ENCODE measurements at regions not wholly inside any gene's neighbourhood (a gene's known extent, or its start where the extent isn't known, plus 50 kb on each side); places are given as distances from the start of the nearest gene placed in this dataset.

GRCh38 chr22:34390400-34390799, 470.1 kb upstream of the LARGE1 start:
- TF ChIP-seq YY1 (IDR thresholded peaks at IDR 0.05) (no peak), SP1 (IDR thresholded peaks at IDR 0.05) (no peak)
- H3K4me3 ChIP-seq (ENCODE audit: low read depth in 1 of 3, low read length in 3 of 3), result no peak overlapping the region
- no peak overlapping the region for H3K9ac ChIP-seq (ENCODE audit: low read depth in 1 of 2, low read length in 2 of 2)
- H3K9me3 ChIP-seq (ENCODE audit: control insufficient read depth in 4 of 4, low read length in 3 of 4), result peaks cover 0 to 5% (median 1%) of the 10 kb centered on the region in 4 donors
- H3K36me3 ChIP-seq (ENCODE audit: control insufficient read depth in 4 of 4, insufficient read depth in 3 of 4, low read depth in 1 of 4, low read length in 3 of 4), result no peaks in the 10 kb centered on the region
- H3K4me1 ChIP-seq (ENCODE audit: control insufficient read depth in 4 of 4, insufficient read depth in 4 of 4, low read length in 3 of 4), result no peaks in the 10 kb centered on the region
- DNase-seq (ENCODE audit: low spot score), result no peak
- WGBS, result 54% methylated on average over 3 of the region's 3 CpGs
- H3K27ac ChIP-seq (ENCODE audit: low read depth in 1 of 2, low read length in 2 of 2), result no peak overlapping the region
- H3K27me3 ChIP-seq (ENCODE audit: control insufficient read depth in 4 of 4, insufficient read depth in 4 of 4, low read length in 3 of 4), result no peaks in the 10 kb centered on the region

DNA sequence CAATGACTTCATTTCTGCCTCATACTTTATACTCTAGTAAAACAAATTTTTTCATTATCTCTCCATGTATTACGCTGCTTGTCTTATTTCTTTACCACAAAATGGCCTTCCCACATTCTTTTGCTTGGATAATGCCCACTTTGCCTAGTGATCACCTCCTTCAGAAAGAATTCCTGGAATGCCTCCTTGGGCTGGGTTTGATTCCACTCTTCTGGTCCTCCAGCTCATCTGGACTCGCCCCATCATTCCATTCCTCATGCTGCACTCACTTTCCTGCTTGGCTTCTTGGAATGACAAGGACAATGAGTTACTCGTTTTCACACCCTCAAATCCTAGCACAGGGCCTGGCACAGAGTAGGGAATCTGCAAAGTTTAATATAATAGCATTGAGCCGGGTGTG, 475.1 kb upstream of the LARGE1 start:
- no peak for DNase-seq (ENCODE audit: low spot score)
- H3K4me3 ChIP-seq (ENCODE audit: low read depth in 1 of 3, low read length in 3 of 3), result no peak overlapping the region
- H3K4me1 ChIP-seq (ENCODE audit: control insufficient read depth in 4 of 4, insufficient read depth in 4 of 4, low read length in 3 of 4), result no peaks in the 10 kb centered on the region
- 65% methylated on average over 4 of the region's 4 CpGs for WGBS
- peaks cover 0 to 2% (median under 1%) of the 10 kb centered on the region in 4 donors for H3K9me3 ChIP-seq (ENCODE audit: control insufficient read depth in 4 of 4, low read length in 3 of 4)
- no peaks in the 10 kb centered on the region for H3K27me3 ChIP-seq (ENCODE audit: control insufficient read depth in 4 of 4, insufficient read depth in 4 of 4, low read length in 3 of 4)
- H3K9ac ChIP-seq (ENCODE audit: low read depth in 1 of 2, low read length in 2 of 2), result no peak overlapping the region
- no peak overlapping the region for H3K27ac ChIP-seq (ENCODE audit: low read depth in 1 of 2, low read length in 2 of 2)
- no peaks in the 10 kb centered on the region for H3K36me3 ChIP-seq (ENCODE audit: control insufficient read depth in 4 of 4, insufficient read depth in 3 of 4, low read depth in 1 of 4, low read length in 3 of 4)
- TF ChIP-seq CTCF (IDR thresholded peaks at IDR 0.05; ENCODE audit: low read depth, low read length, missing input control) (no peak), RXRA (IDR thresholded peaks at IDR 0.05) (no peak), SP1 (IDR thresholded peaks at IDR 0.05) (no peak), NR2F2 (IDR thresholded peaks at IDR 0.05) (no peak), JUND (IDR thresholded peaks at IDR 0.05) (no peak), FOXA1 (IDR thresholded peaks at IDR 0.05) (no peak)
- TF ChIP-seq, protein P1, sequence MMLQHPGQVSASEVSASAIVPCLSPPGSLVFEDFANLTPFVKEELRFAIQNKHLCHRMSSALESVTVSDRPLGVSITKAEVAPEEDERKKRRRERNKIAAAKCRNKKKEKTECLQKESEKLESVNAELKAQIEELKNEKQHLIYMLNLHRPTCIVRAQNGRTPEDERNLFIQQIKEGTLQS (IDR thresholded peaks at IDR 0.05), result no peak
- TF ChIP-seq, protein P2, sequence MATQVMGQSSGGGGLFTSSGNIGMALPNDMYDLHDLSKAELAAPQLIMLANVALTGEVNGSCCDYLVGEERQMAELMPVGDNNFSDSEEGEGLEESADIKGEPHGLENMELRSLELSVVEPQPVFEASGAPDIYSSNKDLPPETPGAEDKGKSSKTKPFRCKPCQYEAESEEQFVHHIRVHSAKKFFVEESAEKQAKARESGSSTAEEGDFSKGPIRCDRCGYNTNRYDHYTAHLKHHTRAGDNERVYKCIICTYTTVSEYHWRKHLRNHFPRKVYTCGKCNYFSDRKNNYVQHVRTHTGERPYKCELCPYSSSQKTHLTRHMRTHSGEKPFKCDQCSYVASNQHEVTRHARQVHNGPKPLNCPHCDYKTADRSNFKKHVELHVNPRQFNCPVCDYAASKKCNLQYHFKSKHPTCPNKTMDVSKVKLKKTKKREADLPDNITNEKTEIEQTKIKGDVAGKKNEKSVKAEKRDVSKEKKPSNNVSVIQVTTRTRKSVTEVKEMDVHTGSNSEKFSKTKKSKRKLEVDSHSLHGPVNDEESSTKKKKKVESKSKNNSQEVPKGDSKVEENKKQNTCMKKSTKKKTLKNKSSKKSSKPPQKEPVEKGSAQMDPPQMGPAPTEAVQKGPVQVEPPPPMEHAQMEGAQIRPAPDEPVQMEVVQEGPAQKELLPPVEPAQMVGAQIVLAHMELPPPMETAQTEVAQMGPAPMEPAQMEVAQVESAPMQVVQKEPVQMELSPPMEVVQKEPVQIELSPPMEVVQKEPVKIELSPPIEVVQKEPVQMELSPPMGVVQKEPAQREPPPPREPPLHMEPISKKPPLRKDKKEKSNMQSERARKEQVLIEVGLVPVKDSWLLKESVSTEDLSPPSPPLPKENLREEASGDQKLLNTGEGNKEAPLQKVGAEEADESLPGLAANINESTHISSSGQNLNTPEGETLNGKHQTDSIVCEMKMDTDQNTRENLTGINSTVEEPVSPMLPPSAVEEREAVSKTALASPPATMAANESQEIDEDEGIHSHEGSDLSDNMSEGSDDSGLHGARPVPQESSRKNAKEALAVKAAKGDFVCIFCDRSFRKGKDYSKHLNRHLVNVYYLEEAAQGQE (IDR thresholded peaks at IDR 0.05), result no peak

- Histone ChIP-seq H3K9ac (ENCODE audit: low read depth in 1 of 2, low read length in 2 of 2) (no peak overlapping the region), H3K27me3 (ENCODE audit: control insufficient read depth in 4 of 4, insufficient read depth in 4 of 4, low read length in 3 of 4) (peaks cover 0 to 3% (median 0%) of the 10 kb centered on the region in 4 donors), H3K27ac (ENCODE audit: low read depth in 1 of 2, low read length in 2 of 2) (no peak overlapping the region), H3K4me1 (ENCODE audit: control insufficient read depth in 4 of 4, insufficient read depth in 4 of 4, low read length in 3 of 4) (no peaks in the 10 kb centered on the region), H3K9me3 (ENCODE audit: control insufficient read depth in 4 of 4, low read length in 3 of 4) (no peaks in the 10 kb centered on the region), H3K4me3 (ENCODE audit: low read depth in 1 of 3, low read length in 3 of 3) (no peak overlapping the region), H3K36me3 (ENCODE audit: control insufficient read depth in 4 of 4, insufficient read depth in 3 of 4, low read depth in 1 of 4, low read length in 3 of 4) (no peaks in the 10 kb centered on the region)
- 61% methylated on average over 2 of the region's 2 CpGs for WGBS
- DNase-seq (ENCODE audit: low spot score), result no peak
- TF ChIP-seq RXRA (IDR thresholded peaks at IDR 0.05), result no peak
- TF ChIP-seq, protein P2 (IDR thresholded peaks at IDR 0.05), result no peak
- TF ChIP-seq NR2F2 (IDR thresholded peaks at IDR 0.05), result no peak
- TF ChIP-seq, protein P3, sequence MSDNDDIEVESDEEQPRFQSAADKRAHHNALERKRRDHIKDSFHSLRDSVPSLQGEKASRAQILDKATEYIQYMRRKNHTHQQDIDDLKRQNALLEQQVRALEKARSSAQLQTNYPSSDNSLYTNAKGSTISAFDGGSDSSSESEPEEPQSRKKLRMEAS (IDR thresholded peaks at IDR 0.05), result no peak
- no peak for TF ChIP-seq CTCF (IDR thresholded peaks at IDR 0.05; ENCODE audit: low read depth, low read length, missing input control)
- no peak for TF ChIP-seq SP1 (IDR thresholded peaks at IDR 0.05)
- TF ChIP-seq ZBTB33 (IDR thresholded peaks at IDR 0.05), result no peak
- TF ChIP-seq TAF1 (conservative IDR thresholded peaks at IDR 0.05), result no peak
- no peak for TF ChIP-seq EGR1 (IDR thresholded peaks at IDR 0.05; ENCODE audit: low read depth in 2 of 2)
- TF ChIP-seq YY1 (IDR thresholded peaks at IDR 0.05), result no peak
Measured at GRCh38 chr22:34403667-34404066, 483.4 kb upstream of the LARGE1 start.
